ENCODE measurements at regions not wholly inside any gene's neighbourhood (a gene's known extent, or its start where the extent isn't known, plus 50 kb on each side); places are given as distances from the start of the nearest gene placed in this dataset.

DNA sequence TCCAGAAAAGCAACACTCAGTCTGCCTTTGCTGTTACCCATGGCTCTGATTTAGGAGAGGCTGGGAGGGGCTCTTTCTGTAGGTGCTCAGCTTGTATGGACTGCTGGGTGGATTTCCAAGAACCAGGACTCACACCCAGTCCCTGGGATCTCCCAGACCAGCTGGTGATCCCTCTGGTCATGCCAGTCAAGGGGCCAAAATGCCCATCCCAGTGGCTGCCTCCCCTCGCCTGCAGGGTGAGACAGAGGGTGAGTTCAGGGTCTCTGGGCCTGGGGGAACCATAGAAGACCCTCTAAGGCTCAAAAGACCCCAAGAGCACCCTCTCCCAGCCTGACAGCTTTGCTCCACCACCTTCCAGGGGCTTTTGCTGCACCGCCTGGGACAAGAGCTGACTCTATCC lies 78.6 kb upstream of the MYL2 start:
- peaks cover 9 to 16% (median 13%) of the 10 kb centered on the region in 4 donors for H3K9me3 ChIP-seq
- 81 to 89% methylated on average over 2 of the region's 2 CpGs for WGBS, 2 donors
- no peaks in the 10 kb centered on the region for H3K27me3 ChIP-seq
- intact Hi-C loops (cut with DNase I) = no loop called here
- no peak for DNase-seq
- TF ChIP-seq EP300 (IDR thresholded peaks at IDR 0.05) (no peak), POLR2A (IDR thresholded peaks at IDR 0.05) (no peak), POLR2AphosphoS5 (IDR thresholded peaks at IDR 0.05) (no peak)
- TF ChIP-seq, protein P1, sequence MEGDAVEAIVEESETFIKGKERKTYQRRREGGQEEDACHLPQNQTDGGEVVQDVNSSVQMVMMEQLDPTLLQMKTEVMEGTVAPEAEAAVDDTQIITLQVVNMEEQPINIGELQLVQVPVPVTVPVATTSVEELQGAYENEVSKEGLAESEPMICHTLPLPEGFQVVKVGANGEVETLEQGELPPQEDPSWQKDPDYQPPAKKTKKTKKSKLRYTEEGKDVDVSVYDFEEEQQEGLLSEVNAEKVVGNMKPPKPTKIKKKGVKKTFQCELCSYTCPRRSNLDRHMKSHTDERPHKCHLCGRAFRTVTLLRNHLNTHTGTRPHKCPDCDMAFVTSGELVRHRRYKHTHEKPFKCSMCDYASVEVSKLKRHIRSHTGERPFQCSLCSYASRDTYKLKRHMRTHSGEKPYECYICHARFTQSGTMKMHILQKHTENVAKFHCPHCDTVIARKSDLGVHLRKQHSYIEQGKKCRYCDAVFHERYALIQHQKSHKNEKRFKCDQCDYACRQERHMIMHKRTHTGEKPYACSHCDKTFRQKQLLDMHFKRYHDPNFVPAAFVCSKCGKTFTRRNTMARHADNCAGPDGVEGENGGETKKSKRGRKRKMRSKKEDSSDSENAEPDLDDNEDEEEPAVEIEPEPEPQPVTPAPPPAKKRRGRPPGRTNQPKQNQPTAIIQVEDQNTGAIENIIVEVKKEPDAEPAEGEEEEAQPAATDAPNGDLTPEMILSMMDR (IDR thresholded peaks at IDR 0.05) = no peak
- H3K36me3 ChIP-seq = no peaks in the 10 kb centered on the region
- H3K4me3 ChIP-seq = no peak overlapping the region
- no peak overlapping the region for H3K27ac ChIP-seq
- no peaks in the 10 kb centered on the region for H3K4me1 ChIP-seq

DNA sequence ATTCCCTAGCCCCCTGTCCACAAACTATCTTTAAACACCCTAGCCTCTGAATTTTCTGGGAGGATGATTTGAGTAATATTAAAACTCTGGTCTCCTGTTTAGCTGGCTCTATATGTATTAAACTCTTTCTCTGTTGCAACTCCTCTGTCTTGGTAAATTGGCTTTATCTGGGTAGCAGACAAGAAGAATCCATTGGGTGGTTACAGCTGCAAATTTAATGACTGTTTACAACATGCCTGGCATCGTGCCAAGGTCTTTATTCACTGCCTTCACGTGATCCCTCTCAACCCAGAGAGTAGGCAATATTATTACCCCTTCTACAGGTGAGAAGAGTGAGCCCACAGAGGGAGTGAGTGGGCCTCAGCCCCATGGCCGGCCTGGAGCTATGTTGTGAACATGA lies 77.8 kb upstream of the MYL2 start:
- intact Hi-C loops (cut with DNase I) = no loop called here
- no peak for TF ChIP-seq POLR2AphosphoS5 (IDR thresholded peaks at IDR 0.05)
- TF ChIP-seq, protein P1 (IDR thresholded peaks at IDR 0.05) = no peak
- no peak for TF ChIP-seq EP300 (IDR thresholded peaks at IDR 0.05)
- TF ChIP-seq POLR2A (IDR thresholded peaks at IDR 0.05) = no peak
- no peak for DNase-seq
- H3K36me3 ChIP-seq = no peaks in the 10 kb centered on the region
- no peak overlapping the region for H3K4me3 ChIP-seq
- no peaks in the 10 kb centered on the region for H3K27me3 ChIP-seq
- H3K9me3 ChIP-seq = peaks cover 9 to 16% (median 13%) of the 10 kb centered on the region in 4 donors
- H3K27ac ChIP-seq = no peak overlapping the region
- no peaks in the 10 kb centered on the region for H3K4me1 ChIP-seq
- 36 to 65% methylated on average over 3 of the region's 3 CpGs for WGBS, 2 donors

DNA sequence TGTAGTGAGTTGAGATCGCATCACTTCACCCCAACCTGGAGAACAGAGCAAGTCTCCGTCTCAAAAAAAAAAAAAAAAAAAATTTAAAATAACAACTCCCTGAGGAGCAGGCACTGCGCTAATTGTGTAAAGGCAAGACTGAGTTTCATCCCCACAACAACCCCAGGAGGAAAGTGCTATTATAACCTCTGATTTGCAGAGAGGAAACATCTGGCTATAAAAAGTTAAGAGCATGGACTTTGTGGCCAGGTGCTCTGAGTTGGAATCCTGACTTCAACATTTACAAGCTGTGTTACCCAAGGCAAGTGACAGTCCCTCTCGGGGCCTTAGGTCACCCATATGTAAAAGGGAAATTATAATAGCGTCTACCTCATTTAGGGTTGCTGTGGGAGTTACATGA lies 76.0 kb upstream of the MYL2 start:
- H3K9me3 ChIP-seq = peaks cover 9 to 16% (median 13%) of the 10 kb centered on the region in 4 donors
- H3K27me3 ChIP-seq = no peaks in the 10 kb centered on the region
- H3K27ac ChIP-seq = no peak overlapping the region
- no peak for DNase-seq
- no peaks in the 10 kb centered on the region for H3K4me1 ChIP-seq
- H3K36me3 ChIP-seq = no peaks in the 10 kb centered on the region
- TF ChIP-seq EP300 (IDR thresholded peaks at IDR 0.05) = no peak
- no peak for TF ChIP-seq POLR2AphosphoS5 (IDR thresholded peaks at IDR 0.05)
- TF ChIP-seq POLR2A (IDR thresholded peaks at IDR 0.05) = no peak
- TF ChIP-seq, protein P1 (IDR thresholded peaks at IDR 0.05) = no peak
- 70 to 89% methylated on average over 5 of the region's 5 CpGs for WGBS, 2 donors
- intact Hi-C loops (cut with DNase I) = no loop called here
- H3K4me3 ChIP-seq = no peak overlapping the region

DNA sequence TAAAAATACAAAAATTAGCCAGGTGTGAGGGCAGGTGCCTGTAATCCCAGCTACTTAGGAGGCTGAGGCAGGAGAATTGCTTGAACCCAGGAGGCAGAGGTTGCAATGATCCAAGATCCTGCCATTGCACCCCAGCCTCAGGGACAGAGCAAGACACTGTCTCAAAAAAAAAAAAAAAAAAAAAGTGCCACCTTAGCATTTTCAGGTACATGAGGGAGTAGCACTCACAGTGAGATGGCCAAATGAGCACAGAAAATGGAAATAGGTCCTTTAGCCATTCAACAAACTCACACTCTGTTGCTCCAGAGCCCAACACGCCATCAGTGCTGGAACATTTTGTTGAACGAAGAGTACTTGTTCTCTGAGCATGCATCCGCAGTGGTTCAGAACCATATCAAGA lies 75.2 kb upstream of the MYL2 start:
- TF ChIP-seq POLR2AphosphoS5 (IDR thresholded peaks at IDR 0.05) = no peak
- no peak for TF ChIP-seq POLR2A (IDR thresholded peaks at IDR 0.05)
- TF ChIP-seq, protein P1 (IDR thresholded peaks at IDR 0.05) = no peak
- TF ChIP-seq EP300 (IDR thresholded peaks at IDR 0.05) = no peak
- 91 to 93% methylated on average over 3 of the region's 3 CpGs for WGBS, 2 donors
- Histone ChIP-seq H3K9me3 (peaks cover 9 to 16% (median 13%) of the 10 kb centered on the region in 4 donors), H3K4me3 (no peak overlapping the region), H3K27me3 (no peaks in the 10 kb centered on the region), H3K4me1 (no peaks in the 10 kb centered on the region), H3K36me3 (no peaks in the 10 kb centered on the region), H3K27ac (no peak overlapping the region)
- intact Hi-C loops (cut with DNase I) = no loop called here
- DNase-seq = no peak

DNA sequence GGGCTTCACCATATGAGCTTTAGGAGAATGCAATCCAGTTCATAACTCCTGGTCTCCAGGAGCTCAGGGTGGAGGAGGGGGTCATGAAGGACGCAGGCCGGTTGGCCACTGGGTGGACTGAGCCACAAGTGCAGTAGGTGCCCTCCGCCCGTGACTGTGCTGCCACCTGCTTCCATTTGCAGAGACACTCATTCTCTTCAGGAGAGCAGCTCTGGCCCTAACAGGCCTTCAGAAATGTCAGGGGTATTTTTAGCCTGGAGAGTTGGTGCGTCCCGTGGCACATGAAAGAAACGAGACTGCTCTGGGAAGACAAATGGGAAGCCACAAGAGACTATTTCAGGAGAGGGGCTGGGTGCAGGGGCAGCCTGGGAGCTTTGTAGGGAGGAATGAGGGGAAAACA lies 74.6 kb upstream of the MYL2 start:
- no peaks in the 10 kb centered on the region for H3K36me3 ChIP-seq
- TF ChIP-seq, protein P1 (IDR thresholded peaks at IDR 0.05) = no peak
- TF ChIP-seq EP300 (IDR thresholded peaks at IDR 0.05) (no peak), POLR2A (IDR thresholded peaks at IDR 0.05) (no peak), POLR2AphosphoS5 (IDR thresholded peaks at IDR 0.05) (no peak)
- H3K4me3 ChIP-seq = no peak overlapping the region
- H3K9me3 ChIP-seq = peaks cover 9 to 16% (median 13%) of the 10 kb centered on the region in 4 donors
- H3K4me1 ChIP-seq = no peaks in the 10 kb centered on the region
- intact Hi-C loops (cut with DNase I) = no loop called here
- H3K27ac ChIP-seq = no peak overlapping the region
- no peaks in the 10 kb centered on the region for H3K27me3 ChIP-seq
- DNase-seq = no peak
- WGBS, 2 donors = 82 to 84% methylated on average over 7 of the region's 7 CpGs

Data from sigmoid colon (tissue), 6 donors.